ENCODE measurements at regions not wholly inside any gene's neighbourhood (a gene's known extent, or its start where the extent isn't known, plus 50 kb on each side); places are given as distances from the start of the nearest gene placed in this dataset.

GRCh38 chr9:96050048-96050860 is 174.8 kb downstream of the ERCC6L2 start:
- in situ Hi-C loops (cut with MboI; ENCODE audit: low pct_unique_long_range_greater_than_20kb, low sequenced_read_pairs): no loop called here

GRCh38 chr9:96048956-96049831 is 173.7 kb downstream of the ERCC6L2 start:
- in situ Hi-C loops (cut with MboI; ENCODE audit: low pct_unique_long_range_greater_than_20kb, low sequenced_read_pairs): no loop called here

More at GRCh38 chr9:96050048-96050860, 174.8 kb downstream of the ERCC6L2 start:
- DNase-seq: no peak

GRCh38 chr9:96048104-96048955 is 172.8 kb downstream of the ERCC6L2 start:
- in situ Hi-C loops (cut with MboI; ENCODE audit: low pct_unique_long_range_greater_than_20kb, low sequenced_read_pairs): no loop called here
- no peak for DNase-seq

More at GRCh38 chr9:96048956-96049831, 173.7 kb downstream of the ERCC6L2 start:
- no peak for DNase-seq

GRCh38 chr9:96047741-96048103 is 172.2 kb downstream of the ERCC6L2 start:
- DNase-seq: no peak
- in situ Hi-C loops (cut with MboI; ENCODE audit: low pct_unique_long_range_greater_than_20kb, low sequenced_read_pairs): no loop called here

- in situ Hi-C loops (cut with MboI; ENCODE audit: low pct_unique_long_range_greater_than_20kb, low sequenced_read_pairs): no loop called here
- no peak for DNase-seq
Measured at GRCh38 chr9:96047116-96047639, 171.7 kb downstream of the ERCC6L2 start.

GRCh38 chr9:96045811-96046210 is 170.3 kb downstream of the ERCC6L2 start:
- no peak for DNase-seq
- in situ Hi-C loops (cut with MboI; ENCODE audit: low pct_unique_long_range_greater_than_20kb, low sequenced_read_pairs): no loop called here

GRCh38 chr9:96044401-96044800 is 168.9 kb downstream of the ERCC6L2 start:
- DNase-seq: no peak
- in situ Hi-C loops (cut with MboI; ENCODE audit: low pct_unique_long_range_greater_than_20kb, low sequenced_read_pairs): no loop called here

- no peak for DNase-seq
- in situ Hi-C loops (cut with MboI; ENCODE audit: low pct_unique_long_range_greater_than_20kb, low sequenced_read_pairs): no loop called here
Measured at GRCh38 chr9:96040591-96041461, 165.3 kb downstream of the ERCC6L2 start.

GRCh38 chr9:96038914-96039313 is 163.4 kb downstream of the ERCC6L2 start:
- in situ Hi-C loops (cut with MboI; ENCODE audit: low pct_unique_long_range_greater_than_20kb, low sequenced_read_pairs): no loop called here

GRCh38 chr9:96038271-96038670 is 162.8 kb downstream of the ERCC6L2 start:
- no peak for DNase-seq
- in situ Hi-C loops (cut with MboI; ENCODE audit: low pct_unique_long_range_greater_than_20kb, low sequenced_read_pairs): no loop called here

More at GRCh38 chr9:96038914-96039313, 163.4 kb downstream of the ERCC6L2 start:
- no peak for DNase-seq

- in situ Hi-C loops (cut with MboI; ENCODE audit: low pct_unique_long_range_greater_than_20kb, low sequenced_read_pairs): no loop called here
- no peak for DNase-seq
Measured at GRCh38 chr9:96034553-96035122, 159.1 kb downstream of the ERCC6L2 start.

- in situ Hi-C loops (cut with MboI; ENCODE audit: low pct_unique_long_range_greater_than_20kb, low sequenced_read_pairs): no loop called here
- no peak for DNase-seq
Measured at GRCh38 chr9:96033896-96034295, 158.4 kb downstream of the ERCC6L2 start.

- in situ Hi-C loops (cut with MboI; ENCODE audit: low pct_unique_long_range_greater_than_20kb, low sequenced_read_pairs): no loop called here
- DNase-seq: no peak
Measured at GRCh38 chr9:96031916-96032534, 156.5 kb downstream of the ERCC6L2 start.

GRCh38 chr9:96031366-96031824 is 155.9 kb downstream of the ERCC6L2 start:
- DNase-seq: no peak

GRCh38 chr9:96029722-96030530 is 154.4 kb downstream of the ERCC6L2 start:
- in situ Hi-C loops (cut with MboI; ENCODE audit: low pct_unique_long_range_greater_than_20kb, low sequenced_read_pairs): no loop called here
- no peak for DNase-seq

More at GRCh38 chr9:96031366-96031824, 155.9 kb downstream of the ERCC6L2 start:
- in situ Hi-C loops (cut with MboI; ENCODE audit: low pct_unique_long_range_greater_than_20kb, low sequenced_read_pairs): no loop called here
